ENCODE measurements at regions not wholly inside any gene's neighbourhood (a gene's known extent, or its start where the extent isn't known, plus 50 kb on each side); places are given as distances from the start of the nearest gene placed in this dataset.

GRCh38 chr1:187873126-187873525 is 1044.4 kb downstream of the PLA2G4A start:
- H3K27ac ChIP-seq = no peak overlapping the region
- TF ChIP-seq ZFX (IDR thresholded peaks at IDR 0.05; ENCODE audit: borderline replicate concordance) (no peak), CTCF (IDR thresholded peaks at IDR 0.05) (no peak)

- no peak overlapping the region for H3K27ac ChIP-seq
- TF ChIP-seq CTCF (IDR thresholded peaks at IDR 0.05) (no peak), ZFX (IDR thresholded peaks at IDR 0.05; ENCODE audit: borderline replicate concordance) (no peak)
These were observed 1048.0 kb downstream of the PLA2G4A start for GRCh38 chr1:187876775-187877174.

- no peak overlapping the region for H3K27ac ChIP-seq
- TF ChIP-seq CTCF (IDR thresholded peaks at IDR 0.05) (no peak), ZFX (IDR thresholded peaks at IDR 0.05; ENCODE audit: borderline replicate concordance) (no peak)
These were observed 1048.5 kb downstream of the PLA2G4A start for GRCh38 chr1:187877220-187877619.

GRCh38 chr1:187878883-187879282 is 1050.1 kb downstream of the PLA2G4A start:
- no peak overlapping the region for H3K27ac ChIP-seq
- no peak for TF ChIP-seq ZFX (IDR thresholded peaks at IDR 0.05; ENCODE audit: borderline replicate concordance)
- TF ChIP-seq CTCF (IDR thresholded peaks at IDR 0.05) = no peak

GRCh38 chr1:187883356-187883755 is 1054.6 kb downstream of the PLA2G4A start:
- TF ChIP-seq CTCF (IDR thresholded peaks at IDR 0.05) = no peak
- no peak for TF ChIP-seq ZFX (IDR thresholded peaks at IDR 0.05; ENCODE audit: borderline replicate concordance)
- H3K27ac ChIP-seq = no peak overlapping the region

GRCh38 chr1:187891993-187892682 is 1063.4 kb downstream of the PLA2G4A start:
- no peak for TF ChIP-seq ZFX (IDR thresholded peaks at IDR 0.05; ENCODE audit: borderline replicate concordance)
- TF ChIP-seq CTCF (IDR thresholded peaks at IDR 0.05) = no peak
- H3K27ac ChIP-seq = no peak overlapping the region

GRCh38 chr1:187892683-187893039 is 1063.9 kb downstream of the PLA2G4A start:
- H3K27ac ChIP-seq = no peak overlapping the region
- no peak for TF ChIP-seq ZFX (IDR thresholded peaks at IDR 0.05; ENCODE audit: borderline replicate concordance)
- no peak for TF ChIP-seq CTCF (IDR thresholded peaks at IDR 0.05)

Data from 22Rv1 (cell line).